Parathyroid adenoma (tissue), 2 donors: ENCODE measurements at regions not wholly inside any gene's neighbourhood (a gene's known extent, or its start where the extent isn't known, plus 50 kb on each side); places are given as distances from the start of the nearest gene placed in this dataset.

Experiments used
- H2AFZ ChIP-seq: fragments of 300-600 bp; sonication (generic); one replicate; pipeline ENCODE4 v1.7.0; 2017; ENCODE audit warnings: antibody characterized with exemption, mild to moderate bottlenecking
- H3K27ac ChIP-seq: fragments of 300-600 bp; sonication (generic); one replicate; pipeline ENCODE4 v1.7.0; 2017
- H3K27me3 ChIP-seq: fragments of 300-600 bp; sonication (generic); one replicate; pipeline ENCODE4 v1.7.0; 2017; ENCODE audit warnings: low read length; ENCODE audit not compliant: control insufficient read depth, insufficient read depth
- H3K36me3 ChIP-seq: fragments of 300-600 bp; sonication (generic); one replicate; pipeline ENCODE4 v1.7.0; 2017; ENCODE audit warnings: low read length; ENCODE audit not compliant: control insufficient read depth, insufficient read depth
- H3K4me1 ChIP-seq: fragments of 300-600 bp; sonication (generic); one replicate; pipeline ENCODE4 v1.7.0; 2017; ENCODE audit warnings: control low read depth
- H3K4me2 ChIP-seq: fragments of 300-600 bp; sonication (generic); one replicate; pipeline ENCODE4 v1.7.0; 2017; ENCODE audit warnings: low read length
- H3K4me3 ChIP-seq: fragments of 300-600 bp; sonication (generic); one replicate; pipeline ENCODE4 v1.7.0; 2017; ENCODE audit warnings: low read depth, low read length
- H3K79me2 ChIP-seq: fragments of 300-600 bp; sonication (generic); one replicate; pipeline ENCODE4 v1.7.0; 2017; ENCODE audit warnings: control low read depth
- H3K9ac ChIP-seq: fragments of 300-600 bp; sonication (generic); one replicate; pipeline ENCODE4 v1.7.0; 2017; ENCODE audit warnings: mild to moderate bottlenecking
- H3K9me3 ChIP-seq: fragments of 300-600 bp; sonication (generic); one replicate; pipeline ENCODE4 v1.7.0; 2017; ENCODE audit warnings: low read length; ENCODE audit not compliant: control insufficient read depth
- TF ChIP-seq, protein P1 (sequence below): fragments of 300-600 bp; sonication (generic); IDR thresholded peaks from one replicate; pipeline ENCODE4 v1.7.0; 2017; ENCODE audit warnings: antibody characterized with exemption, mild to moderate bottlenecking
- donor health status: primary hyperparathyroidism.

DNA sequence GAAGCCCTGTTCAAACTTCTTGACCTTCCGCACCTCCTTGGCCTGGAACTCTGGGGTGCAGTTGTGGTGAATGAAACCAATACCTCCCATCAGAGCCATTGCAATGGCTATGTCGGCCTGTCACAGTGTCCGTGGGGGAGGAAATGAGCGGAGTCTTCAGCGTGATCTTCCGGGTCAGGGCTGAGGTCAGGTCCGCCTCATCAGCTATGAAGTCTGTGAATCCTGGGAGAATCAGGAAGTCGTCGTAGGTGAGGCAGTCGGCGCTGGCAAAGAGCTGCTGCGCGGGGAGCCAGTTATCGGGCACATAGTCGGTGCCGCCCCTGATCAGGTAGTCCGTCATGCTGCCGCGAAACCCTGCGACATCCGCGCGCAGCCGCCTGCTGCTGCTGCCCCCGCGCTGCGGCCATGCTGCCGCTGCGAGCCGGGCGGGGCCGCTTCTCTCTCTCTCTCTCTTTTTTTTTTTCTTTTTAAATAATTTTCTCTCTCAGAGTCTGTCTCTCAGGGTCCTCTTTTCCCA, 154.1 kb upstream of the ZSWIM2 start:
- no peak overlapping the region for H3K9ac ChIP-seq
- H3K4me2 ChIP-seq: no peak overlapping the region
- H3K9me3 ChIP-seq: no peaks in the 10 kb centered on the region
- no peaks in the 10 kb centered on the region for H3K79me2 ChIP-seq
- H3K27me3 ChIP-seq: no peaks in the 10 kb centered on the region
- no peaks in the 10 kb centered on the region for H3K36me3 ChIP-seq
- no peak overlapping the region for H3K4me3 ChIP-seq
- H2AFZ ChIP-seq: no peak overlapping the region
- H3K4me1 ChIP-seq: no peaks in the 10 kb centered on the region
- TF ChIP-seq, protein P1, sequence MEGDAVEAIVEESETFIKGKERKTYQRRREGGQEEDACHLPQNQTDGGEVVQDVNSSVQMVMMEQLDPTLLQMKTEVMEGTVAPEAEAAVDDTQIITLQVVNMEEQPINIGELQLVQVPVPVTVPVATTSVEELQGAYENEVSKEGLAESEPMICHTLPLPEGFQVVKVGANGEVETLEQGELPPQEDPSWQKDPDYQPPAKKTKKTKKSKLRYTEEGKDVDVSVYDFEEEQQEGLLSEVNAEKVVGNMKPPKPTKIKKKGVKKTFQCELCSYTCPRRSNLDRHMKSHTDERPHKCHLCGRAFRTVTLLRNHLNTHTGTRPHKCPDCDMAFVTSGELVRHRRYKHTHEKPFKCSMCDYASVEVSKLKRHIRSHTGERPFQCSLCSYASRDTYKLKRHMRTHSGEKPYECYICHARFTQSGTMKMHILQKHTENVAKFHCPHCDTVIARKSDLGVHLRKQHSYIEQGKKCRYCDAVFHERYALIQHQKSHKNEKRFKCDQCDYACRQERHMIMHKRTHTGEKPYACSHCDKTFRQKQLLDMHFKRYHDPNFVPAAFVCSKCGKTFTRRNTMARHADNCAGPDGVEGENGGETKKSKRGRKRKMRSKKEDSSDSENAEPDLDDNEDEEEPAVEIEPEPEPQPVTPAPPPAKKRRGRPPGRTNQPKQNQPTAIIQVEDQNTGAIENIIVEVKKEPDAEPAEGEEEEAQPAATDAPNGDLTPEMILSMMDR: no peak
- H3K27ac ChIP-seq: no peak overlapping the region

DNA sequence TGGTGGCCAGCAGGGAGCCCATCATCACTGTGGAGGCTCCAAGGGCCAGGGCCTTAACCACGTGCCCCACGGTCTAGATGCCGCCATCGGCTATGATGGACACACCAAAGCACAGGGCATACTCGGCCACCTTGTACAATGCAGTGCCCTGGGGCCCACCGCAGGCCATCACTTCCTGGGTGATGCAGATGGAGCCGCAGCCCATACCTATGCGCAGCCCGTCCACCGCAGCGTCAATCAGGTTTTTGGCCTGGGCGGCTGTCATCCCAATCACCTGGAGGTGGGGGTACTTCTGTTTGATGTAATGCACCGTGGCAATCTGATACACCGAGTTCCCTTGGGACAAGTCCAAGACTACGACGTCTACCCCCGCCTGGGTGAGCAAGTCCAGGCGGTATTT, 153.3 kb upstream of the ZSWIM2 start:
- no peak overlapping the region for H2AFZ ChIP-seq
- no peak overlapping the region for H3K27ac ChIP-seq
- H3K36me3 ChIP-seq: no peaks in the 10 kb centered on the region
- no peaks in the 10 kb centered on the region for H3K79me2 ChIP-seq
- no peaks in the 10 kb centered on the region for H3K27me3 ChIP-seq
- H3K4me3 ChIP-seq: no peak overlapping the region
- H3K9me3 ChIP-seq: no peaks in the 10 kb centered on the region
- no peaks in the 10 kb centered on the region for H3K4me1 ChIP-seq
- TF ChIP-seq, protein P1: no peak
- no peak overlapping the region for H3K4me2 ChIP-seq
- no peak overlapping the region for H3K9ac ChIP-seq

DNA sequence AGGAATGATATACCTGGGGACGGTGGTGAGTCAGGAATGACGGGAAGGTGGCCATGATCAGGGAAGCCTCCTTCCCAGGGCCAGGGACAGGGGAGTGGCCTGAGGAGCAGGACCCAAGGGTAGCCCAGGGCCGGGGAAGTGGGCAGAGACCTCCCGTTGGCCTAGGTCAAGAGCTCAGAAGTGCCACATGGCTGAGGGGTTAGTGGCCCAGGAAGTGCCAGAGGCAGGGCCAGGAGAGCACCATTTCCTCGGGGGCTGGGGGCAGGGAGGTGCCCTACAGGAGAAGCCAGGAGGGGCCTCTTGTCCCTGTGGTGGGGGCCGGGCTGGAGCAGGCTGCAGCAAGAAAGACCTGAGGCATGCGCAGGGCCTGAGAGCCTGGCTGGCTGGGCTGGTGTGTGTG, 152.3 kb upstream of the ZSWIM2 start:
- Histone ChIP-seq H3K9me3 (no peaks in the 10 kb centered on the region), H3K4me1 (no peaks in the 10 kb centered on the region), H3K4me3 (no peak overlapping the region), H3K4me2 (no peak overlapping the region), H3K79me2 (no peaks in the 10 kb centered on the region), H3K9ac (no peak overlapping the region), H3K27ac (no peak overlapping the region), H2AFZ (no peak overlapping the region), H3K36me3 (no peaks in the 10 kb centered on the region), H3K27me3 (no peaks in the 10 kb centered on the region)
- TF ChIP-seq, protein P1: no peak

DNA sequence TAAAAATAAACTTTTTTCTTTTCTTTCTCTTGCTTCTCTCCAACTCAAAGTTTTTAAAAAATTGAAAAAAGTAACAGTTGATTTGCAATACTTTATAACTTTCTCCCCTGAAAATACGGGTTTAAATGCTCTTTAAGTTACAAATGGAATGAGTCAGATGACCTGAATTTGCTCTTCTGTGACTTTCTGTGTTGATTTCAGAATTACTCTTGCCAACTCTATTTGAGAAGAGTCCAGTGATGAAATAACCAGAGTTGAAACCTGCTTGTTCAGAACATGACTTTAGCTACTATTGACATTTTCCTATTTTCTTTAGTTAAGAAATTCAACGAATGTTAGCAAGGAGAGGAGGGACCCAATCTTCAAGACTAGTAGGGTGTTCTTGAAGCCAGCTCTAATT, 146.1 kb upstream of the ZSWIM2 start:
- H3K36me3 ChIP-seq: no peaks in the 10 kb centered on the region
- TF ChIP-seq, protein P1: no peak
- no peaks in the 10 kb centered on the region for H3K4me1 ChIP-seq
- H2AFZ ChIP-seq: no peak overlapping the region
- H3K4me3 ChIP-seq: no peak overlapping the region
- H3K27me3 ChIP-seq: no peaks in the 10 kb centered on the region
- no peak overlapping the region for H3K27ac ChIP-seq
- no peak overlapping the region for H3K4me2 ChIP-seq
- H3K79me2 ChIP-seq: no peaks in the 10 kb centered on the region
- no peak overlapping the region for H3K9ac ChIP-seq
- H3K9me3 ChIP-seq: no peaks in the 10 kb centered on the region

- TF ChIP-seq, protein P1: no peak
- no peak overlapping the region for H3K9ac ChIP-seq
- no peaks in the 10 kb centered on the region for H3K27me3 ChIP-seq
- H3K9me3 ChIP-seq: no peaks in the 10 kb centered on the region
- no peak overlapping the region for H2AFZ ChIP-seq
- H3K36me3 ChIP-seq: no peaks in the 10 kb centered on the region
- H3K79me2 ChIP-seq: no peaks in the 10 kb centered on the region
- no peaks in the 10 kb centered on the region for H3K4me1 ChIP-seq
- H3K27ac ChIP-seq: no peak overlapping the region
- no peak overlapping the region for H3K4me2 ChIP-seq
- no peak overlapping the region for H3K4me3 ChIP-seq
These were observed 143.6 kb upstream of the ZSWIM2 start for GRCh38 chr2:186992597-186992996.
